Pancreas (tissue), 10 donors: ENCODE measurements at regions not wholly inside any gene's neighbourhood (a gene's known extent, or its start where the extent isn't known, plus 50 kb on each side); places are given as distances from the start of the nearest gene placed in this dataset.

Source experiments
- ATAC-seq, 4 donors: fragments of 200-7000 bp; cut with Tn5 transposase; one replicate each; pipeline versions ENCODE4 v1.8.0 to v1.9.1; 2020; ENCODE audit warnings: mild to moderate bottlenecking in 4 of 4, moderate library complexity in 4 of 4
- DNase-seq, 6 donors: peaks; one replicate each; pipeline ENCODE4 v3.0.0-alpha.2; 2020
- FAIRE-seq: peaks from 2 replicates; lab custom pipeline; 2012; peaks lifted over from hg19 to GRCh38; lab: Jason Lieb, UNC
- H3K27ac ChIP-seq, 4 donors: fragments of 200-600 bp; sonication (generic); 1 replicate in 3 of 4; 2 replicates in 1 of 4; pipeline versions ENCODE4 v1.5.0 to v1.8.0; 2020
- H3K27me3 ChIP-seq, 4 donors: fragments of 200-600 bp; one replicate each; pipeline ENCODE4 v1.8.0; 2021
- H3K36me3 ChIP-seq, 3 donors: fragments of 200-600 bp; sonication (generic) in 1 of 3; one replicate each; pipeline versions ENCODE4 v1.5.0 to v1.8.0; 2020 to 2021
- H3K4me1 ChIP-seq, 3 donors: fragments of 200-600 bp; one replicate each; pipeline ENCODE4 v1.8.0; 2021
- H3K4me3 ChIP-seq, 4 donors: fragments of 200-600 bp; sonication (generic) in 2 of 4; one replicate each; pipeline versions ENCODE4 v1.5.0 to v1.8.0; 2020 to 2021
- H3K9me3 ChIP-seq, 4 donors: fragments of 200-600 bp; one replicate each; pipeline ENCODE4 v1.8.0; 2021
- WGBS, 2 donors: extraction: QIAGEN DNeasy Blood & Tissue Kit; methylation state at CpG; one replicate each; pipeline ENCODE4 v1.1.7; 2013; 5-methylcytosine and 5-hydroxymethylcytosine counted together
- intact Hi-C, 3 donors: fragments of 100-400 bp; cut with DNase I; formaldehyde crosslinking; loops; one replicate each; pipeline versions ENCODE4 v1.11.1 to v1.14.2; 2022
- TF ChIP-seq, protein P1 (sequence below), 4 donors: fragments of 200-600 bp; sonication (generic) in 3 of 4; IDR thresholded peaks; one replicate each; pipeline versions ENCODE4 v1.5.0 to v1.8.0; 2021; ENCODE audit warnings: antibody characterized with exemption in 4 of 4
- donor health status: healthy with polysubstance abuse.
- donor health status: DM: no; HTN: no; CAD: no; lungs with moderate emphysema.
- donor health status: DM: no; HTN: no; CAD: no.
- donor health status: control.
- donor health status: control.
- donor health status: Bipolar disorder and iron deficiency.
- donor health status: DM: yes; HTN: yes; CAD: no.
- donor health status: DM: no; HTN: no; CAD: no.
- donor health status: DM: no; HTN: no; CAD: no.
- donor health status: DM: yes; HTN: yes; CAD: no.

DNA sequence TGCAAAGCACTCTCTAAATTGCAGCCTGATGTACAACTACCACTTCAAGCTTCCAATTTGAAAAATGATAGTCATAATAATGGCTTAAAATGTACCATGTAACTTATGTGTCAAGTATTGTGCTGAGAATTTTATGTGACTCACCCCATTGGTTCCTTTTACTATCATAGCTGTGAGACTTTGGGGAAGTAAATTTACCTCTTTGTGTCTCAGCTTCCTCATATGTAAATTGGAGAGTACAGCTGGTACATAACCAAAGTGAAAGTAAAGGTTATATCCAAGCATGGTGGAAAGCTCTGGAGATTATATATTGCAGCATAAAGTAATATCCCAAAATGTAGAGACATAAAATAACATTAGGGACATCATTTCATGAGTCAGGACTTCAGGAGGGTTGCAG is 2200.4 kb upstream of the C9orf72 start:
- no peak for DNase-seq
- Histone ChIP-seq H3K27ac (no peak overlapping the region), H3K27me3 (no peaks in the 10 kb centered on the region), H3K4me1 (no peaks in the 10 kb centered on the region), H3K36me3 (no peaks in the 10 kb centered on the region), H3K4me3 (no peak overlapping the region), H3K9me3 (no peaks in the 10 kb centered on the region)
- no peak for ATAC-seq
- FAIRE-seq, result no peak
- intact Hi-C loops, result no loop called here
- TF ChIP-seq, protein P1, sequence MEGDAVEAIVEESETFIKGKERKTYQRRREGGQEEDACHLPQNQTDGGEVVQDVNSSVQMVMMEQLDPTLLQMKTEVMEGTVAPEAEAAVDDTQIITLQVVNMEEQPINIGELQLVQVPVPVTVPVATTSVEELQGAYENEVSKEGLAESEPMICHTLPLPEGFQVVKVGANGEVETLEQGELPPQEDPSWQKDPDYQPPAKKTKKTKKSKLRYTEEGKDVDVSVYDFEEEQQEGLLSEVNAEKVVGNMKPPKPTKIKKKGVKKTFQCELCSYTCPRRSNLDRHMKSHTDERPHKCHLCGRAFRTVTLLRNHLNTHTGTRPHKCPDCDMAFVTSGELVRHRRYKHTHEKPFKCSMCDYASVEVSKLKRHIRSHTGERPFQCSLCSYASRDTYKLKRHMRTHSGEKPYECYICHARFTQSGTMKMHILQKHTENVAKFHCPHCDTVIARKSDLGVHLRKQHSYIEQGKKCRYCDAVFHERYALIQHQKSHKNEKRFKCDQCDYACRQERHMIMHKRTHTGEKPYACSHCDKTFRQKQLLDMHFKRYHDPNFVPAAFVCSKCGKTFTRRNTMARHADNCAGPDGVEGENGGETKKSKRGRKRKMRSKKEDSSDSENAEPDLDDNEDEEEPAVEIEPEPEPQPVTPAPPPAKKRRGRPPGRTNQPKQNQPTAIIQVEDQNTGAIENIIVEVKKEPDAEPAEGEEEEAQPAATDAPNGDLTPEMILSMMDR (IDR thresholded peaks at IDR 0.05), result no peak

DNA sequence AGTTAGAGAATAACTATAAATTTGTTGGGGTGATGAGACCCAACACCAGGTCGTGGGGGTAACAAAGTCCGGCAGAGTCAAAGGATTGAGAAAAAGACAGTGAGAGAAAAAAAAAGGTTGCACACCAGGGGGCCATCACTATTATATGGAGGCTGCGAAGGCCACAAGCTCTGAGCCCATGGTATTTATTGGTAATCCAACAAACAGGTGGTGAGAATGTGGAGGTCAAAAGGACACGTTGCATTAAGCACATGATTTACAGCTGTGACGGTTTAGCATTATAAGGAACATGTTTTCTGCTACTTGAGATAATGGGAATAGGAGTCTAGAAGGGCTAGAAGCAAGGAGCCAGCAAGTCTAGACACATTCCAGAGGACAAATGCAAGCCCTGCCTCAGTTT is 2202.2 kb upstream of the C9orf72 start:
- ATAC-seq (no peak), FAIRE-seq (no peak), DNase-seq (no peak)
- Histone ChIP-seq H3K9me3 (no peaks in the 10 kb centered on the region), H3K4me1 (no peaks in the 10 kb centered on the region), H3K4me3 (no peak overlapping the region), H3K27ac (no peak overlapping the region), H3K27me3 (no peaks in the 10 kb centered on the region), H3K36me3 (no peaks in the 10 kb centered on the region)
- TF ChIP-seq, protein P1 (IDR thresholded peaks at IDR 0.05), result no peak
- WGBS, 2 donors, result 48 to 60% methylated on average over 5 of the region's 5 CpGs
- intact Hi-C loops, result no loop called here

DNA sequence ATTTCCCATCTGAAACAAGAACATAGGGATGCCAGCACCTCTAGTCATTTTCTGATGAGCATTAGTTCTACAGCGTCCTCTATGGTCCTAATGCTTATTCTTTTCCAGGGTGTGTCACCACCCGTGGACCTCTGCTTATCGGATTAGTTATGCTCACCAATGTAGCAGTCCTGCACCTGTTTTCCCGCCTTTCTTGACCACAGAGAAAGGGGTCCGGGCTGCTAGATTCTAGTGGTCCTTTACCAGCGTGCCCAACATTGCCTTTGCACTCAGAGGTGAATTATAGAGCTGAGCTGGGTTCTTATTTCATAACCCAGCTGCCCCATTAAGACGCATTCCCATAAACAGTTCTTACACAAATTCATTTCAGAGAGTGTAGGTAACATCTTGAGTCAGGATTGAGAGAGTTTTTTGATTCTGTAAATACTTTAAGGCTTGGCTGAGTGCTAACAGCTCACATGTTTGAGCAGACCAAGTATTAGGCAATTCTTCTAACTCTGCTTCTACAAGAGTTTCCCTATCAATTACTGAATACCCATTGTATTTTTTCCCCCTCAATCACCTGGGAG is 2205.1 kb upstream of the C9orf72 start:
- Histone ChIP-seq H3K4me3 (no peak overlapping the region), H3K9me3 (no peaks in the 10 kb centered on the region), H3K36me3 (no peaks in the 10 kb centered on the region), H3K27me3 (no peaks in the 10 kb centered on the region), H3K27ac (no peak overlapping the region), H3K4me1 (no peaks in the 10 kb centered on the region)
- FAIRE-seq, result no peak
- no peak for ATAC-seq
- intact Hi-C loops, result no loop called here
- DNase-seq, result no peak
- TF ChIP-seq, protein P1 (IDR thresholded peaks at IDR 0.05), result no peak
- 65 to 74% methylated on average over 7 of the region's 7 CpGs for WGBS, 2 donors

DNA sequence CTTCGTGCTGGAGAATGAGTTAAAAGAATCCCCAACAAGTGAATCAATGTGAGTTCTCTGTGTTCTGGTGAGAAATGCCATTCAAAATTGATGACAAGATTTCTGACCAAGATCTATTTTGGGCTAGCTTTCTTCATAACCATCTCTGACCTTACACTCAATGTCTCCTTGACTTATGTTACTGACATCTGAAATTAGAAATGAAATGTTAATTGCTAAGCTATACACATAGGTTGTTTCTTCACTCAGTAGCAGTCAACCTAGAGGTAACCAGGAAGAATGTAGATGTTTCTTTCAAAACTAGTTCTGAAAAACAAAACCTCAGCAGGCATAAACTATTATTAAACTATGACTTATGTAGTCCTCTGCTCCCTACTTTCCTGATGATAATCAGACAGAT is 2220.7 kb upstream of the C9orf72 start:
- Histone ChIP-seq H3K27me3 (no peaks in the 10 kb centered on the region), H3K9me3 (no peaks in the 10 kb centered on the region), H3K27ac (no peak overlapping the region), H3K36me3 (no peaks in the 10 kb centered on the region), H3K4me3 (no peak overlapping the region), H3K4me1 (no peaks in the 10 kb centered on the region)
- TF ChIP-seq, protein P1 (IDR thresholded peaks at IDR 0.05), result no peak
- intact Hi-C loops, result no loop called here
- ATAC-seq, result no peak
- no peak for DNase-seq
- WGBS, 2 donors, result 38 to 45% methylated on average over 1 of the region's 1 CpG
- FAIRE-seq, result no peak

DNA sequence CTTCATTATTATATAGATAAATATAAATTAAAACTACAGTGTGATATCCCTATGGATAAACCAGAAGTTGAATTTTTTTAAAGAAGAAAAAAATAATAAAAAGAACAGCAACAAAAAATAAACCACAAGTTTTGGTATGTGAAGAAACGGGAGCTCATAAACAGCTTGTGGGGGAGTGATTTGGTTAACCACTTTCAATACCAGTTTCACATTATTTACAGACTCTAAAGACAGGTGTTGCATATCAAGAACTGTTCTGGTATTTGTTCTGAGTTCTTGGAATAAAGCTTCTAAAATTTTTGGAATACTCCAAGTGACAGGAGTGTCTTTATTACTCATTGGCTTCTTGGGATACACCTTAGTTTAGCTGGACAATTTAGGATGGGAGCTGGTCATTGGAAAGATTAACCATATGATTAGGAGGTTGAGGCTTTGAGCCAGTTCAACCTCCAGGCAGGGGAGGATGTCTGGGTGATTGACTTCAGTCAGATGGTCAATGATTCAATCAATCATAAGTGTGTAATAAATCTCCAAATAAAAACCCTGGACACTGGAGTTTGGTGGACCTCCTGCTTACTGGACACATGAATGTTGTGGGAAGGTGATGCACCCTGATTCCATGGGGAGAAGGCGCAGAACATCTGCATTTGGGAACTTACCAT is 2223.1 kb upstream of the C9orf72 start:
- intact Hi-C loops, result no loop called here
- TF ChIP-seq, protein P1 (IDR thresholded peaks at IDR 0.05), result no peak
- no peaks in the 10 kb centered on the region for H3K9me3 ChIP-seq
- FAIRE-seq (no peak), DNase-seq (no peak), ATAC-seq (no peak)
- 51 to 64% methylated on average over 2 of the region's 2 CpGs for WGBS, 2 donors
- H3K27ac ChIP-seq, result no peak overlapping the region
- H3K36me3 ChIP-seq, result no peaks in the 10 kb centered on the region
- no peaks in the 10 kb centered on the region for H3K27me3 ChIP-seq
- H3K4me1 ChIP-seq, result no peaks in the 10 kb centered on the region
- no peak overlapping the region for H3K4me3 ChIP-seq
